Pancreas (tissue), 10 donors: ENCODE measurements at regions not wholly inside any gene's neighbourhood (a gene's known extent, or its start where the extent isn't known, plus 50 kb on each side); places are given as distances from the start of the nearest gene placed in this dataset.

Experiments
- ATAC-seq, 4 donors: fragments of 200-7000 bp; cut with Tn5 transposase; one replicate each; pipeline versions ENCODE4 v1.8.0 to v1.9.1; 2020; ENCODE audit warnings: mild to moderate bottlenecking in 4 of 4, moderate library complexity in 4 of 4
- DNase-seq, 6 donors: peaks; one replicate each; pipeline ENCODE4 v3.0.0-alpha.2; 2020
- FAIRE-seq: peaks from 2 replicates; lab custom pipeline; 2012; peaks lifted over from hg19 to GRCh38; lab: Jason Lieb, UNC
- H3K27ac ChIP-seq, 4 donors: fragments of 200-600 bp; sonication (generic); 1 replicate in 3 of 4; 2 replicates in 1 of 4; pipeline versions ENCODE4 v1.5.0 to v1.8.0; 2020
- H3K27me3 ChIP-seq, 4 donors: fragments of 200-600 bp; one replicate each; pipeline ENCODE4 v1.8.0; 2021
- H3K36me3 ChIP-seq, 3 donors: fragments of 200-600 bp; sonication (generic) in 1 of 3; one replicate each; pipeline versions ENCODE4 v1.5.0 to v1.8.0; 2020 to 2021
- H3K4me1 ChIP-seq, 3 donors: fragments of 200-600 bp; one replicate each; pipeline ENCODE4 v1.8.0; 2021
- H3K4me3 ChIP-seq, 4 donors: fragments of 200-600 bp; sonication (generic) in 2 of 4; one replicate each; pipeline versions ENCODE4 v1.5.0 to v1.8.0; 2020 to 2021
- H3K9me3 ChIP-seq, 4 donors: fragments of 200-600 bp; one replicate each; pipeline ENCODE4 v1.8.0; 2021
- CTCF ChIP-seq, 4 donors: fragments of 200-600 bp; sonication (generic) in 3 of 4; IDR thresholded peaks; one replicate each; pipeline versions ENCODE4 v1.5.0 to v1.8.0; 2021; ENCODE audit warnings: antibody characterized with exemption in 4 of 4
- WGBS, 2 donors: extraction: QIAGEN DNeasy Blood & Tissue Kit; methylation state at CpG; one replicate each; pipeline ENCODE4 v1.1.7; 2013; 5-methylcytosine and 5-hydroxymethylcytosine counted together
- intact Hi-C, 3 donors: fragments of 100-400 bp; cut with DNase I; formaldehyde crosslinking; loops; one replicate each; pipeline versions ENCODE4 v1.11.1 to v1.14.2; 2022
- donor health status: healthy with polysubstance abuse.
- donor health status: DM: no; HTN: no; CAD: no; lungs with moderate emphysema.
- donor health status: DM: no; HTN: no; CAD: no.
- donor health status: control.
- donor health status: control.
- donor health status: Bipolar disorder and iron deficiency.
- donor health status: DM: yes; HTN: yes; CAD: no.
- donor health status: DM: no; HTN: no; CAD: no.
- donor health status: DM: no; HTN: no; CAD: no.
- donor health status: DM: yes; HTN: yes; CAD: no.

- intact Hi-C loops, result no loop called here
- H3K4me3 ChIP-seq, result no peak overlapping the region
- FAIRE-seq (no peak), ATAC-seq (no peak), DNase-seq (no peak)
- no peak for TF ChIP-seq CTCF (IDR thresholded peaks at IDR 0.05)
- H3K27ac ChIP-seq, result no peak overlapping the region
- H3K27me3 ChIP-seq, result no peaks in the 10 kb centered on the region
- H3K9me3 ChIP-seq, result no peaks in the 10 kb centered on the region
- H3K36me3 ChIP-seq, result no peaks in the 10 kb centered on the region
- H3K4me1 ChIP-seq, result no peaks in the 10 kb centered on the region
Observed at GRCh38 chr4:160386846-160387245, 1284.0 kb downstream of the RAPGEF2 start.

- FAIRE-seq (no peak), ATAC-seq (no peak), DNase-seq (no peak)
- H3K36me3 ChIP-seq, result no peaks in the 10 kb centered on the region
- TF ChIP-seq CTCF (IDR thresholded peaks at IDR 0.05), result no peak
- 86 to 87% methylated on average over 3 of the region's 3 CpGs for WGBS, 2 donors
- H3K4me3 ChIP-seq, result no peak overlapping the region
- H3K27me3 ChIP-seq, result no peaks in the 10 kb centered on the region
- no peak overlapping the region for H3K27ac ChIP-seq
- intact Hi-C loops, result no loop called here
- H3K9me3 ChIP-seq, result no peaks in the 10 kb centered on the region
- H3K4me1 ChIP-seq, result no peaks in the 10 kb centered on the region
Observed at GRCh38 chr4:160399826-160400225, 1296.9 kb downstream of the RAPGEF2 start.

GRCh38 chr4:160403081-160403480 lies 1300.2 kb downstream of the RAPGEF2 start:
- FAIRE-seq (no peak), DNase-seq (no peak), ATAC-seq (no peak)
- Histone ChIP-seq H3K9me3 (no peaks in the 10 kb centered on the region), H3K4me1 (no peaks in the 10 kb centered on the region), H3K27ac (no peak overlapping the region), H3K36me3 (no peaks in the 10 kb centered on the region), H3K27me3 (no peaks in the 10 kb centered on the region), H3K4me3 (no peak overlapping the region)
- intact Hi-C loops, result no loop called here
- 85 to 91% methylated on average over 2 of the region's 2 CpGs for WGBS, 2 donors
- TF ChIP-seq CTCF (IDR thresholded peaks at IDR 0.05), result no peak

- Histone ChIP-seq H3K4me3 (no peak overlapping the region), H3K4me1 (no peaks in the 10 kb centered on the region), H3K27me3 (no peaks in the 10 kb centered on the region), H3K36me3 (no peaks in the 10 kb centered on the region), H3K9me3 (no peaks in the 10 kb centered on the region), H3K27ac (no peak overlapping the region)
- DNase-seq (no peak), FAIRE-seq (no peak), ATAC-seq (no peak)
- intact Hi-C loops, result no loop called here
- TF ChIP-seq CTCF (IDR thresholded peaks at IDR 0.05), result no peak
- WGBS, 2 donors, result 84 to 94% methylated on average over 5 of the region's 5 CpGs
Observed at GRCh38 chr4:160406263-160406825, 1303.5 kb downstream of the RAPGEF2 start.

- DNase-seq (no peak), FAIRE-seq (no peak), ATAC-seq (no peak)
- H3K36me3 ChIP-seq, result no peaks in the 10 kb centered on the region
- H3K9me3 ChIP-seq, result no peaks in the 10 kb centered on the region
- H3K27me3 ChIP-seq, result no peaks in the 10 kb centered on the region
- no peak for TF ChIP-seq CTCF (IDR thresholded peaks at IDR 0.05)
- no peak overlapping the region for H3K4me3 ChIP-seq
- no peaks in the 10 kb centered on the region for H3K4me1 ChIP-seq
- intact Hi-C loops, result no loop called here
- WGBS, 2 donors, result 89 to 92% methylated on average over 5 of the region's 5 CpGs
- H3K27ac ChIP-seq, result no peak overlapping the region
Observed at GRCh38 chr4:160414496-160414895, 1311.6 kb downstream of the RAPGEF2 start.
